Kidney (tissue), 13 donors: ENCODE measurements at regions not wholly inside any gene's neighbourhood (a gene's known extent, or its start where the extent isn't known, plus 50 kb on each side); places are given as distances from the start of the nearest gene placed in this dataset.
A peak's percentile ranks its signal among the peaks of the same experiment; 100 is the strongest.

Source experiments
- DNase-seq, 5 donors: peaks; one replicate each; pipeline ENCODE4 v3.0.0-alpha.2; 2013 to 2020
- FAIRE-seq: peaks from 2 replicates; lab custom pipeline; 2012; peaks lifted over from hg19 to GRCh38; lab: Jason Lieb, UNC
- H3K27ac ChIP-seq, 2 donors: one replicate each; pipeline ENCODE4 v1.7.0; 2013; ENCODE audit warnings: low read depth in 2 of 2, low read length in 2 of 2, inconsistent platforms in 1 of 2
- H3K27me3 ChIP-seq: one replicate; pipeline ENCODE4 v1.7.1; 2013; ENCODE audit warnings: low read length, inconsistent platforms; ENCODE audit not compliant: control insufficient read depth, insufficient read depth
- H3K36me3 ChIP-seq, 3 donors: one replicate each; pipeline versions ENCODE4 v1.7.0 to v1.7.1; 2013; ENCODE audit warnings: low read length in 3 of 3, control low read depth in 1 of 3, inconsistent platforms in 1 of 3; ENCODE audit not compliant: insufficient read depth in 3 of 3, control insufficient read depth in 2 of 3
- H3K4me1 ChIP-seq, 3 donors: one replicate each; pipeline versions ENCODE4 v1.7.0 to v1.7.1; 2013; ENCODE audit warnings: low read length in 3 of 3, inconsistent platforms in 1 of 3, low read depth in 1 of 3; ENCODE audit not compliant: control insufficient read depth in 2 of 3, insufficient read depth in 2 of 3
- H3K4me3 ChIP-seq, 3 donors: one replicate each; pipeline versions ENCODE4 v1.7.0 to v1.8.1; 2013; ENCODE audit warnings: low read length in 3 of 3, control low read depth in 1 of 3, inconsistent platforms in 1 of 3
- H3K9ac ChIP-seq, 3 donors: one replicate each; pipeline versions ENCODE4 v1.7.0 to v1.7.1; 2013; ENCODE audit warnings: low read length in 3 of 3, control low read depth in 1 of 3, inconsistent platforms in 1 of 3
- H3K9me3 ChIP-seq, 3 donors: one replicate each; pipeline versions ENCODE4 v1.7.0 to v1.7.1; 2013; ENCODE audit warnings: low read length in 3 of 3, control low read depth in 1 of 3, inconsistent platforms in 1 of 3; ENCODE audit not compliant: control insufficient read depth in 2 of 3, insufficient read depth in 1 of 3
- CTCF ChIP-seq: IDR thresholded peaks from 3 replicates; pipeline ENCODE4 v1.5.1; 2012; ENCODE audit warnings: mild to moderate bottlenecking, moderate library complexity, borderline replicate concordance; ENCODE audit not compliant: insufficient read depth; ENCODE audit errors: extremely low read depth
- intact Hi-C: fragments of 100-400 bp; cut with DNase I; formaldehyde crosslinking; loops from one replicate; pipeline ENCODE4 v1.11.1; 2022
- donor health status: control.
- donor health status: control.
- donor health status: control.
- donor health status: control.
- donor health status: control.
- donor health status: DM: yes; HTN: yes; CAD: no.
- donor health status: Normal renal cell carcinoma (clear cell type).

- no peak overlapping the region for H3K27ac ChIP-seq
- no peak overlapping the region for H3K4me3 ChIP-seq
- H3K9me3 ChIP-seq, result no peaks in the 10 kb centered on the region
- DNase-seq (no peak), FAIRE-seq (no peak)
- no peak overlapping the region for H3K9ac ChIP-seq
- H3K27me3 ChIP-seq, result no peaks in the 10 kb centered on the region
- no peak for TF ChIP-seq CTCF
- H3K4me1 ChIP-seq, result no peaks in the 10 kb centered on the region
- H3K36me3 ChIP-seq, result no peaks in the 10 kb centered on the region
- intact Hi-C loops, result no loop called here
Measured at GRCh38 chr1:30526652-30527345, 196.6 kb downstream of the MATN1 start.

GRCh38 chr1:30525971-30526651, 197.3 kb downstream of the MATN1 start:
- no peaks in the 10 kb centered on the region for H3K27me3 ChIP-seq
- FAIRE-seq (no peak), DNase-seq (peak; percentile 85 to 96 (median 93))
- H3K27ac ChIP-seq, result no peak overlapping the region
- no peak overlapping the region for H3K9ac ChIP-seq
- H3K9me3 ChIP-seq, result no peaks in the 10 kb centered on the region
- no peak for TF ChIP-seq CTCF
- intact Hi-C loops, result no loop called here
- H3K4me1 ChIP-seq, result no peaks in the 10 kb centered on the region
- no peaks in the 10 kb centered on the region for H3K36me3 ChIP-seq
- H3K4me3 ChIP-seq, result no peak overlapping the region

GRCh38 chr1:30525631-30525970, 197.8 kb downstream of the MATN1 start:
- Histone ChIP-seq H3K9me3 (no peaks in the 10 kb centered on the region), H3K27ac (no peak overlapping the region), H3K36me3 (no peaks in the 10 kb centered on the region), H3K9ac (no peak overlapping the region), H3K4me3 (no peak overlapping the region), H3K4me1 (no peaks in the 10 kb centered on the region), H3K27me3 (no peaks in the 10 kb centered on the region)
- FAIRE-seq (no peak), DNase-seq (no peak)
- intact Hi-C loops, result no loop called here
- no peak for TF ChIP-seq CTCF
